Naive thymus-derived CD4-positive, alpha-beta T cell (primary cell): ENCODE measurements at regions not wholly inside any gene's neighbourhood (a gene's known extent, or its start where the extent isn't known, plus 50 kb on each side); places are given as distances from the start of the nearest gene placed in this dataset.

Experiments used
- ATAC-seq: fragments of 150-1000 bp; cut with Tn5 transposase; 2 replicates; pipeline ENCODE4 v1.10.0; 2021; ENCODE audit warnings: mild to moderate bottlenecking, moderate library complexity
- CTCF ChIA-PET: fragments of 350-600 bp; sonication (Branson Sonifier 250); formaldehyde crosslinking; loops from one replicate; lab custom pipeline; 2021; ENCODE audit warnings: antibody characterized with exemption; lab: Charles Lee
- POLR2A ChIA-PET: fragments of 350-600 bp; sonication (Branson Sonifier 250); formaldehyde crosslinking; loops from one replicate; lab custom pipeline; 2021; ENCODE audit warnings: antibody characterized with exemption, inconsistent platforms; lab: Charles Lee
- DNase-seq, 9 donors: peaks; one replicate each; pipeline versions ENCODE4 v3.0.0 to v3.0.0-alpha.2; 2020 to 2022; ENCODE audit warnings: mixed read lengths in 1 of 9
- H3K27ac ChIP-seq: one replicate; pipeline ENCODE4 v1.7.0; 2013; ENCODE audit warnings: mild to moderate bottlenecking, low read depth, low read length, moderate library complexity
- H3K27me3 ChIP-seq, 2 donors: one replicate each; pipeline ENCODE4 v1.7.0; 2013; ENCODE audit warnings: low read length in 2 of 2, mild to moderate bottlenecking in 2 of 2, moderate library complexity in 2 of 2; ENCODE audit not compliant: control insufficient read depth in 2 of 2, insufficient read depth in 2 of 2
- H3K36me3 ChIP-seq, 3 experiments: 1 replicate in 2 of 3; 2 replicates in 1 of 3; pipeline ENCODE4 v1.7.0; 2013; ENCODE audit warnings: low read length in 3 of 3, mild to moderate bottlenecking in 3 of 3, moderate library complexity in 1 of 3; ENCODE audit not compliant: insufficient read depth in 3 of 3, control insufficient read depth in 2 of 3
- H3K4me1 ChIP-seq, 2 donors: one replicate each; pipeline ENCODE4 v1.7.0; 2013; ENCODE audit warnings: low read length in 2 of 2, mild to moderate bottlenecking in 2 of 2, moderate library complexity in 1 of 2; ENCODE audit not compliant: control insufficient read depth in 2 of 2, insufficient read depth in 2 of 2
- H3K4me3 ChIP-seq: 2 replicates; pipeline ENCODE4 v1.7.0; 2013; ENCODE audit warnings: mild to moderate bottlenecking, low read length
- H3K9me3 ChIP-seq, 3 experiments: 1 replicate in 2 of 3; 2 replicates in 1 of 3; pipeline ENCODE4 v1.7.0; 2013; ENCODE audit warnings: low read length in 3 of 3; ENCODE audit not compliant: control insufficient read depth in 2 of 3
- H3K27ac Mint-ChIP-seq, 9 donors: one replicate each; pipeline ENCODE4 v1.8.0; 2020 to 2022; ENCODE audit warnings: mixed read lengths in 9 of 9, mild to moderate bottlenecking in 8 of 9, moderate library complexity in 5 of 9, inconsistent platforms in 2 of 9
- H3K27me3 Mint-ChIP-seq, 5 donors: one replicate each; pipeline ENCODE4 v1.8.0; 2021 to 2022; ENCODE audit warnings: mixed read lengths in 5 of 5, mild to moderate bottlenecking in 1 of 5
- H3K36me3 Mint-ChIP-seq, 5 donors: one replicate each; pipeline ENCODE4 v1.8.0; 2020 to 2022; ENCODE audit warnings: mixed read lengths in 5 of 5, mild to moderate bottlenecking in 3 of 5, inconsistent platforms in 1 of 5
- H3K4me1 Mint-ChIP-seq, 7 donors: one replicate each; pipeline ENCODE4 v1.8.0; 2020 to 2022; ENCODE audit warnings: mixed read lengths in 7 of 7, mild to moderate bottlenecking in 3 of 7, inconsistent platforms in 1 of 7
- H3K4me3 Mint-ChIP-seq, 10 donors: one replicate each; pipeline ENCODE4 v1.8.0; 2020 to 2022; ENCODE audit warnings: mild to moderate bottlenecking in 10 of 10, mixed read lengths in 10 of 10, moderate library complexity in 6 of 10, inconsistent platforms in 2 of 10
- H3K9me3 Mint-ChIP-seq, 11 donors: one replicate each; pipeline ENCODE4 v1.8.0; 2020 to 2022; ENCODE audit warnings: mixed read lengths in 11 of 11, mild to moderate bottlenecking in 4 of 11, inconsistent platforms in 1 of 11, moderate library complexity in 1 of 11
- intact Hi-C, 2 donors: fragments of 100-400 bp; cut with micrococcal nuclease; formaldehyde crosslinking; loops; one replicate each; pipeline ENCODE4 v1.15.1; 2023

DNA sequence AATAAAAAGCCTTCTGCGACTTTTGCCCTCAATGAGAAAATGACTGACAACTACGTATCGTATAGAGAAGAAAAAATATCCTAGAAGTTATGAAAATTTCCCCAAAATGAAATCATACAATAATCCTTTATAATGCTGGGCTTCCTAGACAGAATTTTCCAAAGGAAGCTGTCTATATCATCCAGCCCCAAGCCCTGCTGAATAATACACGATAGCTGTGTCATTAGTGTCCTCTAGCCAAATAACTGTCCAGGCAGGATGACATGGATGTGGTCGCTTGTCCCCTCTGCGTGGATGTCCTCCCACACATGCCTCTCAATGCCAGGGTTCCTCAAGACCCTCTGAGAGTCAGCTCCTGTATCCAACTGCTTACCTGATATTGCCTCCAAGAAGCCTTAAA, 61.7 kb upstream of the ECHDC3 start:
- DNase-seq (no peak), ATAC-seq (no peak)
- Histone ChIP-seq H3K27ac (no peak overlapping the region), H3K27me3 (no peaks in the 10 kb centered on the region), H3K4me3 (no peak overlapping the region), H3K36me3 (no peaks in the 10 kb centered on the region), H3K4me1 (peaks cover 20 to 35% of the 10 kb centered on the region in 2 donors), H3K9me3 (no peaks in the 10 kb centered on the region)
- ChIA-PET CTCF (interaction anchor here (1.4 kb wide), 1 partner anchor 77 kb away, joined by 4 read pairs; no protein-coding TSS in a partner anchor), POLR2A (no interaction called here)
- Mint-ChIP-seq H3K27ac (peak overlapping the region in 1 of 9 donors; percentile 38), H3K4me1 (peaks cover 20 to 52% (median 43%) of the 10 kb centered on the region in 7 donors), H3K36me3 (peaks cover 0 to 3% (median 2%) of the 10 kb centered on the region in 5 donors), H3K9me3 (peaks cover 0 to 6% (median 0%) of the 10 kb centered on the region in 11 donors), H3K4me3 (no peak overlapping the region), H3K27me3 (peaks cover 0 to 56% (median 0%) of the 10 kb centered on the region in 5 donors)
- intact Hi-C loops: loop anchor here (5.0 to 10.0 kb wide), 3 partner anchors 68 to 764 kb away; partner anchors contain the start of gene USP6NL (in 1 of the 2)

DNA sequence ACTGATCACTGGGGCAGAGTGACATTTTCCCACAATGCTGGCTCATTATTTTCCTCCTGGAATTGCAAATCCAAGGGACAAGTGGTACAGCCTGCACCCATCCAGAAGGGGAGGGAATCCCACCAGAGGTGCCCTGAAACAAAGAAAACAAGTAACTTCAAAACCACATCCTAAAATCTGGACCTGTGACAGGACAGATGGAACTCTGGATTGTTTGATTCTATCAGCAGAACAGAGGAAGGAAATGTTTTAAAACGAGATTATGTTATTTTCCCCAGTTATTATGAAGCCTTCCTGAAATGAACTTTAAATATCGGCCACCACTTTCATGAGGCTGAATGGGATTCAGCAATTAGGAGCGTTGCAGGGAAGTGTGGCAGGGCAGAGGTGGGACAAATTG, 62.2 kb upstream of the ECHDC3 start:
- Mint-ChIP-seq H3K4me1 (peaks cover 15 to 46% (median 38%) of the 10 kb centered on the region in 7 donors), H3K27ac (no peak overlapping the region), H3K27me3 (peaks cover 0 to 56% (median 0%) of the 10 kb centered on the region in 5 donors), H3K9me3 (peaks cover 0 to 9% (median 0%) of the 10 kb centered on the region in 11 donors), H3K36me3 (peaks cover 0 to 5% (median 4%) of the 10 kb centered on the region in 5 donors), H3K4me3 (no peak overlapping the region)
- DNase-seq (no peak), ATAC-seq (no peak)
- POLR2A ChIA-PET: no interaction called here
- Histone ChIP-seq H3K27ac (no peak overlapping the region), H3K4me1 (peaks cover 16 to 30% of the 10 kb centered on the region in 2 donors), H3K36me3 (no peaks in the 10 kb centered on the region), H3K27me3 (no peaks in the 10 kb centered on the region), H3K9me3 (no peaks in the 10 kb centered on the region), H3K4me3 (no peak overlapping the region)
- CTCF ChIA-PET: interaction anchor here (1.4 kb wide), 1 partner anchor 78 kb away, joined by 4 read pairs; no protein-coding TSS in a partner anchor
- intact Hi-C loops: loop anchor here (5.0 to 10.0 kb wide), 3 partner anchors 68 to 765 kb away; partner anchors contain the start of gene USP6NL (in 1 of the 2)

DNA sequence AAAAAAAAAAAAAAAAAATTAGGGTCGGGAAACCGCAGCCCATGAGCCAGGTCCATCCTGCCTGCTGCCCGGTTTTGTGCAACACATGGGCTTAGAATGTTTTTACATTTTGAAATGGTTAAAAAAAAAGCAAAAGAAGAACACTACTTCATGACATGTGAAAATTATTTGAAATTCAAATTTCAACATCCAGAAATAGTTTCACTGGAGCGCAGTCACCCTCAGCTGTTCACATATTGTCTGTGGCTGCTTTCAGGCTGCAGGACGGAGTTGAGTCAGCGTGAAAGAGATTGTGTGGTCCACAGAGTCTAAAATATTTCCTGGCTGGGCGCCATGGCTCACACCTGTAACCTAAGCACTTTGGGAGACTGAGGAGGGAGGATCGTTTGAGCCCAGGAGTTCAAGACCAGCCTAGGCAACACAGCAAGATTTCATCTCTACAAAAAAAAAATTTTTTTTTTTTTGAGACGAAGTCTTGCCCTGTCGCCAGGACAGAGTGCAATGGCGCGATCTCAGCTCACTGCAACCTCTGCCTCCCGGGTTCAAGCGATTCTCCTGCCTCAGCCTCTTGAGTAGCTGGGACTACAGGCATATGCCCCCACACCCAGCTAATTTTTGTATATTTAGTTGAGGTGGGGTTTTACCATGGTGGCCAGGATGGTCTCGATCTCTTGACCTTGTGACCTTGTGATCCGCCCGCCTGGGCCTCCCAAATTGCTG, 63.9 kb upstream of the ECHDC3 start:
- Mint-ChIP-seq H3K4me1 (peaks cover 3 to 41% (median 33%) of the 10 kb centered on the region in 7 donors), H3K27me3 (peaks cover 0 to 58% (median 0%) of the 10 kb centered on the region in 5 donors), H3K27ac (no peak overlapping the region), H3K36me3 (peaks cover 0 to 5% (median 4%) of the 10 kb centered on the region in 5 donors), H3K9me3 (peaks cover 0 to 9% (median 0%) of the 10 kb centered on the region in 11 donors), H3K4me3 (no peak overlapping the region)
- Histone ChIP-seq H3K27me3 (no peaks in the 10 kb centered on the region), H3K36me3 (no peaks in the 10 kb centered on the region), H3K4me3 (no peak overlapping the region), H3K9me3 (no peaks in the 10 kb centered on the region), H3K4me1 (peaks cover 0 to 27% of the 10 kb centered on the region in 2 donors), H3K27ac (no peak overlapping the region)
- ATAC-seq (no peak), DNase-seq (no peak)
- POLR2A ChIA-PET: no interaction called here
- CTCF ChIA-PET: no interaction called here
- intact Hi-C loops: no loop called here

DNA sequence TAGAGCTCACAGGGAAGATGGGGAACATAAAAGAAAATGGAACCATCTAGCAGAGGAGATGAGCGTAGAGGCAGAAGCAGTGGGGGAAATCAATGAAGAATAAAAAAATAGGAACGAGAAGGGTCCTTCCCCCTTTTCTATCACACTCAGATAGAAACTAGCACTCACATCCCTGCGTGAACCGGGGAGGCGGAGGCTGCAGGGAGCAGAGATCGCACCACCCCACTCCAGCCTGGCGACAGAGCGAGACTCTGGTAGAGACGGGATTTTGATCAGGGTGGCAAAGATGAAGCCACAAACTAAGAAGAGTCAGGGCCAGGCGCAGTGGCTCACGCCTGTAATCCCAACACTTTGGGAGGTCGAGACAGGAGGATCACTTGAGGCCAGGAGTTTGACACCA, 64.7 kb upstream of the ECHDC3 start:
- Histone ChIP-seq H3K36me3 (no peaks in the 10 kb centered on the region), H3K9me3 (no peaks in the 10 kb centered on the region), H3K4me3 (no peak overlapping the region), H3K4me1 (peaks cover 0 to 23% of the 10 kb centered on the region in 2 donors), H3K27me3 (no peaks in the 10 kb centered on the region), H3K27ac (no peak overlapping the region)
- Mint-ChIP-seq H3K36me3 (peaks cover 0 to 5% (median 4%) of the 10 kb centered on the region in 5 donors), H3K4me1 (peaks cover 3 to 41% (median 29%) of the 10 kb centered on the region in 7 donors), H3K9me3 (peaks cover 0 to 9% (median 0%) of the 10 kb centered on the region in 11 donors), H3K27me3 (peaks cover 0 to 52% (median 0%) of the 10 kb centered on the region in 5 donors), H3K4me3 (no peak overlapping the region), H3K27ac (no peak overlapping the region)
- intact Hi-C loops: no loop called here
- ATAC-seq (no peak), DNase-seq (no peak)
- POLR2A ChIA-PET: no interaction called here
- CTCF ChIA-PET: no interaction called here

DNA sequence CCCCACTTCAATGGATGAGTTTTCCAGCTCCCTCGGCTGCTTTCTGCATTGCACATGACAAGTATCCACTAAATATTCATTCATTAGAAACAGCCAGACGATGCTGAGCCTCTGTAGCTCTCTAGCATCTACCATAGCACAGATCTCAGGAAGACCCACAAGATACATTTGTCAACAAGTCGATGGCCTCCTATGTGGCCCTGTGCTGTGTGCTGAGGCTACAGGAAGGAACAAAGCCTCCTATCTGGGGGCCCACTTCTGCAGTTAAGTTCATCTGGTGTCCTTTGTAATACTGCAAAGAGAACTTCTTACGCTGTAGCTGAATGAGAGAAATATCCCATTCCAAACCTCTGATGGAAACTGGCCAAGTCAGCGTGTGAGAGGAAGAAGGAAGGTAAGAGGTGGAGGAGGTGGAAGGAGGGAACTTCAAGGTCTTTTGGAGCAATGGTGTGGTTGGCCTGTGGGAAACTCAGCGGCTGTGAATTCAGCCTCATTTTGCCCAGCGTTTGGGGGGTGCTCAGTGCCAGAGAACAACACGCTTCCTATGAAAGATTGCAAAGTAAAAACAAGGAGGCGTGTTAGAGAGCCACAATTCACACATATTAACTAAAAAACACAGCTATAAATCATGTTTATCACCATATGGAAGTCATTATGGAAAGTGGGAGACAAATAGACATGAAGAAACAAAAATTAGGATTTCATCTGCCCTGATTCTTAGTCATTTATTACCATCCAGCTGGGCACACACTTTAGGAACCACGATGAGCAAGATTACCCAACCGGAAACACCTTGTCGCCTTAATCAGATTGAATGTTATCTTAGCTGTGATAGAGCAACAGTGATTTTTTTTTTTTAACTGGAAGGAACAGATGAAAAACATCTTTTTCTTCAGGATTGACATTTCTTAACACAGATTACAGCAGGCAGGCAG, 62.2 kb upstream of the USP6NL start:
- Histone ChIP-seq H3K27ac (no peak overlapping the region), H3K9me3 (no peaks in the 10 kb centered on the region), H3K4me3 (no peak overlapping the region), H3K36me3 (no peaks in the 10 kb centered on the region), H3K27me3 (no peaks in the 10 kb centered on the region), H3K4me1 (peaks cover 0 to 14% of the 10 kb centered on the region in 2 donors)
- peak overlapping the region in 1 of 9 donors; percentile 54 for H3K27ac Mint-ChIP-seq
- CTCF ChIA-PET: no interaction called here
- H3K9me3 Mint-ChIP-seq: peaks cover 0 to 9% (median 0%) of the 10 kb centered on the region in 11 donors
- intact Hi-C loops: loop anchor here in 1 of 2 donors (1.0 kb wide), 1 partner anchor 11 kb away; no protein-coding TSS in a partner anchor
- no peak for DNase-seq
- peaks cover 0 to 8% (median 4%) of the 10 kb centered on the region in 5 donors for H3K36me3 Mint-ChIP-seq
- POLR2A ChIA-PET: interaction anchor here (0.6 to 1.4 kb wide), 2 partner anchors 13 to 447 kb away, joined by 3 to 7 read pairs; no protein-coding TSS in a partner anchor
- H3K4me1 Mint-ChIP-seq: peaks cover 3 to 45% (median 23%) of the 10 kb centered on the region in 7 donors
- ATAC-seq: no peak
- peak overlapping the region in 5 of 10 donors; percentile 3 to 51 (median 25) for H3K4me3 Mint-ChIP-seq
- peaks cover 0 to 34% (median 0%) of the 10 kb centered on the region in 5 donors for H3K27me3 Mint-ChIP-seq

DNA sequence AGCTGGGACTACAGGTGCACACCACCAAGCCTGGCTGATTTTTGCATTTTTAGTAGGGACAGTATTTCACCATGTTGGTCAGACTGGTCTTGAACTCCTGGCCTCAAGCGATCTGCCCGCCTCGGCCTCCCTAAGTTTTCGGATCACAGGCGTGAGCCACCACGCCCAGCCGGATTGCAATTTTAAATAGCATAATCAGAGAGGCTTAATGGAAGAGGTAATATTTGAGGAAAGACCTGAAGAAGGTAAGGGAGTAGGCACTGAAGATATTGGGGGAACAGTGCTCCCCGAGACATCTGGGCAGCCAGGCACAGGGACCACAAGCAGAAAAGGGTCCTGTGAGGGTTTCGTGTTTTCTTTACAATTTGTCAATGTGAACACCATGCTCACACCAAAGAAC, 61.4 kb upstream of the USP6NL start:
- ATAC-seq: no peak
- no peaks in the 10 kb centered on the region for H3K9me3 ChIP-seq
- intact Hi-C loops: loop anchor here in 1 of 2 donors (1.0 kb wide), 1 partner anchor 11 kb away; no protein-coding TSS in a partner anchor
- peaks cover 0 to 34% (median 0%) of the 10 kb centered on the region in 5 donors for H3K27me3 Mint-ChIP-seq
- POLR2A ChIA-PET: interaction anchor here (1.4 kb wide), 1 partner anchor 14 kb away, joined by 7 read pairs; no protein-coding TSS in a partner anchor
- peaks cover 0 to 8% (median 4%) of the 10 kb centered on the region in 5 donors for H3K36me3 Mint-ChIP-seq
- H3K36me3 ChIP-seq: no peaks in the 10 kb centered on the region
- peak overlapping the region in 1 of 10 donors; percentile 25 for H3K4me3 Mint-ChIP-seq
- no peaks in the 10 kb centered on the region for H3K27me3 ChIP-seq
- peaks cover 0 to 9% (median 0%) of the 10 kb centered on the region in 11 donors for H3K9me3 Mint-ChIP-seq
- peaks cover 3 to 45% (median 23%) of the 10 kb centered on the region in 7 donors for H3K4me1 Mint-ChIP-seq
- H3K27ac ChIP-seq: no peak overlapping the region
- CTCF ChIA-PET: no interaction called here
- H3K4me3 ChIP-seq: no peak overlapping the region
- H3K4me1 ChIP-seq: peaks cover 0 to 14% of the 10 kb centered on the region in 2 donors
- H3K27ac Mint-ChIP-seq: no peak overlapping the region
- no peak for DNase-seq
